HG02642 (cell line): ENCODE measurements at regions not wholly inside any gene's neighbourhood (a gene's known extent, or its start where the extent isn't known, plus 50 kb on each side); places are given as distances from the start of the nearest gene placed in this dataset.
A peak's percentile ranks its signal among the peaks of the same experiment; 100 is the strongest.
"Not testable (repeated sequence)": the region's sequence is repeated elsewhere in the genome, so short reads cannot be mapped to it uniquely, and the experiment has no call there.

Experiments used
- ATAC-seq: cut with Tn5 transposase; IDR thresholded peaks from one replicate; pipeline ENCODE4 v1.9.1; 2021; ENCODE audit warnings: mild to moderate bottlenecking; ENCODE audit not compliant: unreplicated experiment, poor library complexity

GRCh38 chr4:115986573-115986972, 873.2 kb upstream of the NDST4 start:
- no peak for ATAC-seq

GRCh38 chr4:115975421-115976001, 862.1 kb upstream of the NDST4 start:
- ATAC-seq = not testable (repeated sequence)

DNA sequence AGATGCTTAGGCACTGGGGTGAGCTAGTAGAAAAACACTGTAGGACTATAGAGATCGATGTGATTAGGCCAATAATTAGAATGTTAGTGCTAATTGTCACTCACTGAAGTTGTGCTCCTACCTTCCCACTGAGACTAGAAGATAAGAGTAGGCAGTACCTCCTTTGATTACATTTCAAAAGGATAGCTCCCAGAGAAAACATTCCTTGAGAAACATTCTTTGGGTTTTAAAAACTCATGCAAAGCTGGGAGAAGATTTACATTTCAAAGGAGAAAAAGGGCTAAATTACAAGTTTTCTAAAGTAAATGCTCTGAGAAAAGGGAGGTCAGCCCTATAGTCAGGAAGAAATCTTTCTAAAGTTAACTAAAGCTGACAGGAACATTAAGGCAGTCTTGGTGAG, 860.3 kb upstream of the NDST4 start:
- no peak for ATAC-seq

GRCh38 chr4:115972967-115973366, 859.5 kb upstream of the NDST4 start:
- no peak for ATAC-seq

- no peak for ATAC-seq
Measured at GRCh38 chr4:115970859-115971258, 857.4 kb upstream of the NDST4 start.

DNA sequence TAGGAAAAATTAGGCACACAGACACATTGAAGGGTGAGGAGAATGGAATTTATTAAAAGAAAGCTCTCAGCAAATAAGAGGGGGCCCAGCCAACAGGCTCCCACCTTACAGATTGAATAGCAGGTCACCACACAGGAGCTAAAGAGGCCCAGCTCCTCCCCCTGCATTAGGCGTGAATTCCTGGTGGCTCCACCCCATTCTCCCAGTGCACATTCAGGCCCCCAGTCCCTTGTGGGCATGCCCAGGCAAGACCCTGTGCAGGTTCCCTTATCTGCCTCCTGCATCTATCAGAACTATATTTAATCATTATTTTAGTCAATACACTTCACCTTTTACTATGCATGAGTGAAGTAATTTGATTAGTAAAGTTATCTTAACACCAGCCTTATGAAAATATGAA, 856.3 kb upstream of the NDST4 start:
- ATAC-seq = no peak

- no peak for ATAC-seq
Measured at GRCh38 chr4:115965588-115965987, 852.2 kb upstream of the NDST4 start.

DNA sequence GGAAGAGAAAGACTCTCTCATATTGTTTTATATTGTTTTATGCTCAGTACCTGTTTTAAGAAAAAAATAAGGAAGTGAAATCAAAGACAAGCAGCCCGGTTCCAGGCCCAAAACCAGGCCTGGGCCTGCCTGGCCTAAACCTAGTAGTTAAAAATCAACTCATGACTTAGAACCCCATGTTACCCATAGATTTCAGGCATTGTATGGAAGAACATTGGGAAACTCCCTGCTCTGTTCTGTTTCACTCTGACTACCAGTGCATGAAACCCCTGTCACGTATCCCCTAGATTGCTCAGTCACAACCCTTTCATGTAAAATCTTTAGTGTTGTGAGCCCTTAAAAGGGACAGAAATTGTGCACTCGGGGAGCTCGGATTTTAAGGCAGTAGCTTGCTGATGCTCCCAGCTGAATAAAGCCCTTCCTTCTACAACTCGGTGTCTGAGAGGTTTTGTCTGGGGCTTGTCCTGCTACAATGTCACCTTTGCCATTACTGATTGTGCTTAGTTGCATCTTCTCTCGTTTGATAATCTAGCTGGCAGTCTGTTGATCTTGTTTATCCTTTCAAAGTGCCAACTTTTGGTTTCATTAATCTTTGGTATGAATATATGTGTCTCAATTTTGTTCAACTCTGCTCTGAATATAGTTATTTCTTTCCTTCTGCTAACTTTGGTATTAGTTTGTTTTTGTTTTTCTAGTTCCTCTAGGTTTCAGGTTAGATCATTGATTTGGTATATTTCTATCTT, 842.8 kb upstream of the NDST4 start:
- ATAC-seq = peak; percentile 68

- no peak for ATAC-seq
Measured at GRCh38 chr4:115950806-115951205, 837.4 kb upstream of the NDST4 start.

GRCh38 chr4:115949974-115950743, 836.7 kb upstream of the NDST4 start:
- peak; percentile 77 for ATAC-seq

DNA sequence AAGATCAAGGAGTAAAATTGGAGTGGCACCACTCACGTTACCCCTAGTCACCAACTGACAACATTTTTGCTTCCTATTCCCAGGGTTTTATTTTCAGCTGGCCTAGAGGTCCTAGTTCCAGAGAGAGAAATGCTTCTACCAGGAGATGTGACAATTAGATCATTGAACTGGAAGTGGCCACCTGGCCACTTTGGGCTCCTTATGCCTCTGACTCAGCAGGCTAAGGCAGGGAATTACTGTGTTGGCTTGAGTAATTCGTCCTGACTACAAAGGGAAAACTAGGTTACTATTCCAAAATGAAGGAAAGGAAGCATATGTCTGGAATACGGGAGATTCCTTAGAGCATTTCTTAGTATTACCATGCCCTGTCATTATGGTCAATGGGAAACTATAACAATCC, 831.6 kb upstream of the NDST4 start:
- ATAC-seq = no peak

DNA sequence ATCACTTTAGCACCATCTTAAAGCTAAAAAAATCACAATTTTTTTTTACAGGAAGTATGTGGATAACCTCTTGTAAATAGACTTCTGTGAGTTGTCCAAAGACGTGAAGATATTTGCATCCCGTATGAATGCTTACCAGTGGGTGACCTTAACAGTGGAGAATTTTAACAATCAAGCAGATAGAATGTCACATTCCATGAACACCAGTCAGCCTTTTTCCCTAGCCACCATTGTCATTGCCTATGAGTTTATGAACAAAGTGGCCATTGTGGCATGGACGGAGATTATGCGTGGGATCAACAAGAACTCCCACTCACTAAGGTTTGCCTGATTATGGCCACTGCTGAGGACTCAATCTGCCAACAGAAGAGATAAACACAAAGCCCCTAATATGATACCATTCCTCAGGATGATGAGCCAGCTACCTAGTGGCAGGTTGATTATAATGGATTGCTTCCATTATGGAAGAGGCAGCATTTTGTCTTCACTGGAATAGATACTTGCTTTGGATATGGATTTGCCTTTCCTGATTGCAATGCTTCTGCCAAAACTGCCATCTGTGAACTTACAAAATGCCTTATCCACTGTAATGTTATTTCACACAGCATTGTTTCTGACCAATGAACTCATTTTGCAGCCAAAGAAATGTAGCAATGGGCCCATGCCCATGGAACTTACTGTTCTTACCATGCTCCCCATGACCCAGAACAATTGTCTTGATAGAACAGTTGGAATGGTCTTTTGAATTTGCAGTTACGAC, 830.9 kb upstream of the NDST4 start:
- ATAC-seq = no peak

DNA sequence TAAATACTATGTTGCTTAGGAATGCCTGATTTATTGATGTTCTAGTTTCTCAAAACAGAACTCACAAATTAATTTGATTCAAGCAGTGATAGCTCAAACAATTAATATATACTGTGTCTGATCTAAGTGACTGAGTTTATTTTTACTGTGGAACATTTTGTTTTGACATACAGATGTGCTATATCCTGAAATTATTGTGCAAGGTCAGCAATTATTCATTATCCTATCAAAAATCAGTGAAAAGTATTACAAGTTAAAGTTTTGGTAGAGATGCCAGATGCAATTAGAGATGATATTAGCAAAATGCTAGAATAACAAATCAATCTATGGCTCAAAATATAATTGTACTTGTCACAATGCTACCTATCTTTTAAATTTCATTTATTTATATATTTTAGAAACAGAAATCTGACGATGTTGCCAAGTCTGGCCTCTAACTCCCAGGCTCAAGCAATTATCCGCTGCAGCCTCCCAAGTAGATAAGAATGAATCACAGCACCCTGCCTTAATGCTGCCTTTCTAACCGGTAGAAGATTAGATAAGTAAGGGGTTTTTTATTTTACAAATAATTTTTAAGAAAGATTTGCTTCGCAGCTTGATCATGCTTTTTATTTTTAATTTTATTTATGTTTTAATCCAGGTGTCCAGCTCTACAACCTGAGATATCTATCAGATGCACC, 825.5 kb upstream of the NDST4 start:
- ATAC-seq = no peak

DNA sequence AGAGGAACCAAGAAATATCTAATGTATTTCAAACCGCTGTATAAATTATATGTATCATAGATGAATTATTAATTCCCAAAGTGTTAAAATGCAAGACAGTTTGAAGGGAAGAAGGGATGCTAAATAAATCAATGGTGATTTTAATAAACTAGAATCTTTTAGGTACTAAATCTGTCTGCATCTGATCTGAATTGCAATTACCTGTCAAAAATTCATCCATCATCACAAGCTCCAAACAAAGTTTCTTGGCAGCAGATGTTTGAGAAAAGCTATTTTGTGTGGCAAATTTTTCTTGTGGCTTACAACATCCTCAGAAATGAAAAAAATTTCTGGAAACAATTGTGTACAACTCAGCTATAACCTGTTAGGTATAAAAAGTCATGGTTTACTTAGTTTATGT, 816.0 kb upstream of the NDST4 start:
- no peak for ATAC-seq

DNA sequence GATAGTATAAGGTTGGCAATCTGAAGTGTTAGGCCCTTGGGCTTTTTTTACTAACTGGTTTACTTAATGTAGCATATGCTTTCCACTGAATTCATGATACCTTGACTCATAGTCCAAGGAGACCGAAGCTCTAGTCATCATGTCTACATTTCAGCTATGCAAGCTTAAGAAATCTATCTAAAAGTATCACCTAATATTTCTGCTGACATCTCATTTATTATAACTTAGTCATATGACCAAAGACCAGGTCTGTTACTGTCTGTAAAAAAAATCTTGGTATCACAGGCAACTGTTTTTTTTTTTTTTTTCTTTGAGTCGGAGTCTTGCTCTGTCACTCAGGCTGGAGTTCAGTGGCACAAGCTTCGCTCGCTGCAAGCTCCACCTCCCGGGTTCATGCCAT, 814.0 kb upstream of the NDST4 start:
- ATAC-seq = no peak

GRCh38 chr4:115923152-115923551, 809.7 kb upstream of the NDST4 start:
- no peak for ATAC-seq

DNA sequence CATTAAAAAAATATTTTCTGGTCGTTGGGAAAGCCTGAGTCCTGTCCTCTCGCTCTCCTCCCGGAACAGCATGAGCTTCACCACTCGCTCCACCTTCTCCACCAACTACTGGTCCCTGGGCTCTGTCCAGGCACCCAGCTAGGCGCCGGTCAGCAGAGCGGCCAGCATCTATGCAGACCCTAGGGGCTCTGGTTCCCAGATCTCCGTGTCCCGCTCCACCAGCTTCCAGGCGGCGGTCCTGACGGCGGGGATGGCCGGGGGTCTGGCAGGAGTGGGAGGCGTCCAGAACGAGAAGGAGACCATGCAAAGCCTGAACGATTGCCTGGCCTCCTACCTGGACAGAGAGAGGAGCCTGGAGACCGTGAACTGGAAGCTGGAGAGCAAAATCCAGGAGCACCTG, 807.2 kb upstream of the NDST4 start:
- no peak for ATAC-seq

GRCh38 chr4:115918149-115918548, 804.7 kb upstream of the NDST4 start:
- ATAC-seq = no peak

DNA sequence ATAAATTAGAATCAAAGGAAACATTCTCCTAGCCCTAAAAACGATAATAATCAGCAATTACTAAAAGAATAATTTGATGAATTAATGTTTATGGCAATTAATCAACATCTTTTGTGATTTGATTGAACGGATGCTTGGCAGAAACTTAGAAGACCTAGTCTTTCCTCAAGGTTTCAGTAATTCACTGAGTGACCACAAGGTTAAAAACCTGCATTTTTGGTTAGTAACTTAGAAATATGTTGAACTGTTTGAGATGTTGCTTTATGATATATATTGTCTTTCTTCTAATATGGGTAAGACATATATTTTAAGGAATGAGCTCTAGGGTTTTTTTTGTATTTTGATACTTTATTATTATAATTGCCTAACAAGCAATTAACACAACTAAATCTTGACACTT, 793.0 kb upstream of the NDST4 start:
- ATAC-seq = no peak

- no peak for ATAC-seq
Measured at GRCh38 chr4:115883847-115884246, 770.4 kb upstream of the NDST4 start.
